ENCODE measurements at regions not wholly inside any gene's neighbourhood (a gene's known extent, or its start where the extent isn't known, plus 50 kb on each side); places are given as distances from the start of the nearest gene placed in this dataset.
"Not testable (repeated sequence)": the region's sequence is repeated elsewhere in the genome, so short reads cannot be mapped to it uniquely, and the experiment has no call there.

DNA sequence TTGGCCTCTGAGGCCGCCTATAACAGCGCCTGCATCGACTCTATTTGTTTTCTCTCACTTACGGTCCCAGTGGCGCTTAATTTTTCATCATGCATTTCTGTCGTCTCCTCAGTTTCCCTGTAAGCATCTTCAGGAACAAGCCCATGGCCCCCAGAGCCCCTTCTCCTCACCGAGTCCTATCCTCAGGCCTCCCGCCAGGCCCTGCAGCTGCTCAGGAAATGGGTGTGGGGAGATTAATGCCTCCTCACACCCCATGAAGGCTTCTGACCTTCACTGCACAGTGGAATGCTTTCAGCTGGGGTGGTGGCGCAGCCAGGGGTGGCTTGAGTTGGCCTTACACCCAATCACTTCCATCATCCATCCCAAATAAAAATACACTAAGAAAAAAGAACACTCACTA, 260.4 kb downstream of the FAM43A start:
- H3K4me1 ChIP-seq (ENCODE audit: insufficient read depth, low read length) = no peaks in the 10 kb centered on the region
- H3K79me2 ChIP-seq (ENCODE audit: insufficient read depth, low read length) = no peaks in the 10 kb centered on the region
- no peaks in the 10 kb centered on the region for H3K27me3 ChIP-seq (ENCODE audit: insufficient read depth, low read length)
- H3K9me3 ChIP-seq (ENCODE audit: low read depth, low read length) = peaks cover 8% of the 10 kb centered on the region
- TF ChIP-seq, protein P1, sequence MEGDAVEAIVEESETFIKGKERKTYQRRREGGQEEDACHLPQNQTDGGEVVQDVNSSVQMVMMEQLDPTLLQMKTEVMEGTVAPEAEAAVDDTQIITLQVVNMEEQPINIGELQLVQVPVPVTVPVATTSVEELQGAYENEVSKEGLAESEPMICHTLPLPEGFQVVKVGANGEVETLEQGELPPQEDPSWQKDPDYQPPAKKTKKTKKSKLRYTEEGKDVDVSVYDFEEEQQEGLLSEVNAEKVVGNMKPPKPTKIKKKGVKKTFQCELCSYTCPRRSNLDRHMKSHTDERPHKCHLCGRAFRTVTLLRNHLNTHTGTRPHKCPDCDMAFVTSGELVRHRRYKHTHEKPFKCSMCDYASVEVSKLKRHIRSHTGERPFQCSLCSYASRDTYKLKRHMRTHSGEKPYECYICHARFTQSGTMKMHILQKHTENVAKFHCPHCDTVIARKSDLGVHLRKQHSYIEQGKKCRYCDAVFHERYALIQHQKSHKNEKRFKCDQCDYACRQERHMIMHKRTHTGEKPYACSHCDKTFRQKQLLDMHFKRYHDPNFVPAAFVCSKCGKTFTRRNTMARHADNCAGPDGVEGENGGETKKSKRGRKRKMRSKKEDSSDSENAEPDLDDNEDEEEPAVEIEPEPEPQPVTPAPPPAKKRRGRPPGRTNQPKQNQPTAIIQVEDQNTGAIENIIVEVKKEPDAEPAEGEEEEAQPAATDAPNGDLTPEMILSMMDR (IDR thresholded peaks at IDR 0.05; ENCODE audit: extremely low read depth, low read depth, low read length) = no peak
- no peak overlapping the region for H3K4me2 ChIP-seq (ENCODE audit: insufficient read depth, low read length)
- no peaks in the 10 kb centered on the region for H3K36me3 ChIP-seq (ENCODE audit: insufficient read depth, low read length)
- H4K20me1 ChIP-seq (ENCODE audit: insufficient read depth, low read length) = no peaks in the 10 kb centered on the region
- no peak overlapping the region for H2AFZ ChIP-seq (ENCODE audit: low read length)
- H3K4me3 ChIP-seq (ENCODE audit: insufficient read depth, low read length) = no peak overlapping the region
- DNase-seq (ENCODE audit: insufficient read length, low spot score, missing footprints) = no peak
- H3K27ac ChIP-seq (ENCODE audit: low read depth, low read length) = no peak overlapping the region

DNA sequence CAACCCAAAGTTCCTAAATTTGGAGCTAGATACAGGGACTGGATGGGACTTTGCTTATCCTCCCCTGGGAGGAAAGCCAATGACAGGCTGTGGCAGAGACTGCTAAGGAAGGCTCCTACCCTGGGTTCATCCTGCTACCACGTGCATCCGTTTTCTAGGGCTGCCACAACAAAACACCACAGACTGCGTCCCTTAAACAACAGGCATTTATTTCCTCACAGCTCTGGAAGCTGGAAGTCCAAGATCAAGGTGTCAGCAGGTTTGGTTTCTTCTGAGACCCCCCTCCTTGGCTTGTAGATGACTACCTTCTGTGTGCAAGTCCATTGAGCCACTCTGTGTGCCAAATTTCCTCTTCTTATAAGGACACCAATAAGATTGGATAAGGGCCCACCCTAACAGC, 263.9 kb downstream of the FAM43A start:
- Histone ChIP-seq H2AFZ (ENCODE audit: low read length) (no peak overlapping the region), H3K36me3 (ENCODE audit: insufficient read depth, low read length) (no peaks in the 10 kb centered on the region), H3K4me3 (ENCODE audit: insufficient read depth, low read length) (no peak overlapping the region), H3K27ac (ENCODE audit: low read depth, low read length) (no peak overlapping the region), H3K4me1 (ENCODE audit: insufficient read depth, low read length) (no peaks in the 10 kb centered on the region), H3K27me3 (ENCODE audit: insufficient read depth, low read length) (no peaks in the 10 kb centered on the region), H3K4me2 (ENCODE audit: insufficient read depth, low read length) (no peak overlapping the region), H4K20me1 (ENCODE audit: insufficient read depth, low read length) (no peaks in the 10 kb centered on the region), H3K79me2 (ENCODE audit: insufficient read depth, low read length) (no peaks in the 10 kb centered on the region), H3K9me3 (ENCODE audit: low read depth, low read length) (peaks cover 2% of the 10 kb centered on the region)
- DNase-seq (ENCODE audit: insufficient read length, low spot score, missing footprints) = no peak
- TF ChIP-seq, protein P1 (IDR thresholded peaks at IDR 0.05; ENCODE audit: extremely low read depth, low read depth, low read length) = no peak

DNA sequence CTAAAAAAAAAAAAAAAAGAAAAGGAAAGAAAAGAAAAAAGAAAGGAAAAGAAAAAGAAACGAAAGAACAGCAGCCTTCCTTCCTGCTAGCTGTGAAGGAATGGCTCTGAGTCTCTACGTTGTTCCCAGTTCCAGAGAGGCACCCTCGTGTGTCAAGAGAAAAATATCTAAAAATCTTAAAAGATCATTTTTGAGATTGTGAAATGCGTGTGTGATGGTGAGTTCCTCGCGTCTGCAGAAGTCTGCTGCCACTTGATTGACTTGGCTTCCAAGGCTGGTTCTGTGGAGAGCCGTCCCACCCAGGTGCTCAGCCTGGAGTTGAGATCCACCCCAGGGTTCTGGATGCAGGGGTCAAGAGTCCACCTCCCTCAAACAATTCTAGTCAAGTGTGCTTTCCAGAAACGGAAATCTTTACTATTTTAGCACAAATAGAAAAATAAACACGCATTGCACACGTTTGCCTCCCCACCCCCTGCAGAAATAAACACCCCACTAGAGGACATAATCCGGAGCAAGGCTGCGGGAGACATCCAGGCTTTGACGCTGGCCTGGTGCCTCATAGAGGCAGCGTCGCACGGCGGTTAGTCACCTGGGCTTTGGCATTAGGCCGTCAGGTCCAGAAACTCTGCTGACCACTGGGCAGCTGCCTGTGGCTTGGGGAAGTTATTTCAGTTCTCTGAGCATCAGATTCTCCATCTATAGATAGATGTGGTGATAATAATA, 265.4 kb downstream of the FAM43A start:
- Histone ChIP-seq H2AFZ (ENCODE audit: low read length) (no peak overlapping the region), H3K4me3 (ENCODE audit: insufficient read depth, low read length) (no peak overlapping the region), H3K4me2 (ENCODE audit: insufficient read depth, low read length) (no peak overlapping the region), H3K36me3 (ENCODE audit: insufficient read depth, low read length) (no peaks in the 10 kb centered on the region), H3K27ac (ENCODE audit: low read depth, low read length) (no peak overlapping the region), H3K4me1 (ENCODE audit: insufficient read depth, low read length) (no peaks in the 10 kb centered on the region), H3K79me2 (ENCODE audit: insufficient read depth, low read length) (no peaks in the 10 kb centered on the region), H4K20me1 (ENCODE audit: insufficient read depth, low read length) (no peaks in the 10 kb centered on the region), H3K9me3 (ENCODE audit: low read depth, low read length) (peaks cover 2% of the 10 kb centered on the region), H3K27me3 (ENCODE audit: insufficient read depth, low read length) (no peaks in the 10 kb centered on the region)
- DNase-seq (ENCODE audit: insufficient read length, low spot score, missing footprints) = no peak
- TF ChIP-seq, protein P1 (IDR thresholded peaks at IDR 0.05; ENCODE audit: extremely low read depth, low read depth, low read length) = no peak

DNA sequence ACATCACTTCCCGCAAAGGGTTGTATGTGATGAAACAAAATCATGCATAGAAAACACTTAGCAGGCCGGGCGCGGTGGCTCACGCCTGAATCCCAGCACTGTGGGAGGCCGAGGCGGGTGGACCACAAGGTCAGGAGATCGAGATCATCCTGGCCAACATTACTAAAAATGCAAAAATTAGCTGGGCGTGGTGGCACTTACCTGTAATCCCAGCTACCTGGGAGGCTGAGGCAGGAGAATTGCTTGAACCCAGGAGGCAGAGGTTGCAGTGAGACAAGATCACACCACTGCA, 265.9 kb downstream of the FAM43A start:
- H3K4me2 ChIP-seq (ENCODE audit: insufficient read depth, low read length); H2AFZ ChIP-seq (ENCODE audit: low read length); DNase-seq (ENCODE audit: insufficient read length, low spot score, missing footprints); H3K4me3 ChIP-seq (ENCODE audit: insufficient read depth, low read length); H3K36me3 ChIP-seq (ENCODE audit: insufficient read depth, low read length); H3K27ac ChIP-seq (ENCODE audit: low read depth, low read length); H3K27me3 ChIP-seq (ENCODE audit: insufficient read depth, low read length); H4K20me1 ChIP-seq (ENCODE audit: insufficient read depth, low read length); H3K9me3 ChIP-seq (ENCODE audit: low read depth, low read length); H3K4me1 ChIP-seq (ENCODE audit: insufficient read depth, low read length); H3K79me2 ChIP-seq (ENCODE audit: insufficient read depth, low read length): not testable (repeated sequence)
